K562 (cell line): ENCODE measurements at regions not wholly inside any gene's neighbourhood (a gene's known extent, or its start where the extent isn't known, plus 50 kb on each side); places are given as distances from the start of the nearest gene placed in this dataset.

ENCODE experiments used
- ATAC-seq: fragments of 200-7000 bp; cut with Tn5 transposase; 3 replicates; pipeline ENCODE4 v1.9.1; 2020; ENCODE audit warnings: moderate library complexity
- BruUV-seq: library from RNA; stranded (reverse); fragments of 400-500 nt; replicated peaks from 2 replicates; lab custom pipeline; 2021; lab: Mats Ljungman, UMichigan
- CTCF ChIA-PET: fragments of 300-600 bp; formaldehyde crosslinking; extraction: SDS; loops from one replicate; lab custom pipeline; 2021; ENCODE audit warnings: low intra/inter-chr PET ratio; lab: Yijun Ruan, JAX
- POLR2A ChIA-PET: fragments of 300-600, 350-650 bp; sonication (Branson Sonifier 250); formaldehyde crosslinking; extraction: SDS; loops from one replicate; lab custom pipeline; 2021; ENCODE audit warnings: antibody characterized with exemption, inconsistent platforms; lab: Yijun Ruan, JAX
- DNase-seq, 4 experiments: peaks; one replicate each; pipeline versions ENCODE4 v3.0.0 to v3.0.0-alpha.2; 2011 to 2018; ENCODE audit warnings: low spot score in 3 of 4, mixed read lengths in 3 of 4; ENCODE audit errors: extremely low read depth in 1 of 4
- FAIRE-seq: peaks from 2 replicates; lab custom pipeline; 2011; peaks lifted over from hg19 to GRCh38; lab: Jason Lieb, UNC
- H2AFZ ChIP-seq: 2 replicates; pipeline ENCODE4 v1.6.0; 2011; ENCODE audit warnings: low read depth, low read length, control low read depth, inconsistent platforms
- H3K27ac ChIP-seq: fragments of 200-600 bp; 3 replicates; pipeline ENCODE4 v1.8.0; 2011; ENCODE audit warnings: low read depth, mild to moderate bottlenecking, control low read depth, inconsistent platforms, low read length, moderate library complexity, mixed read lengths; ENCODE audit errors: extremely low read depth
- H3K27me3 ChIP-seq, 2 experiments: fragments of 300-600 bp in 1 of 2; 2 replicates in 1 of 2; 3 replicates in 1 of 2; pipeline versions ENCODE4 v1.6.0 to v1.8.0; 2011; ENCODE audit warnings: inconsistent platforms in 2 of 2, low read length in 2 of 2, mild to moderate bottlenecking in 1 of 2, mixed read lengths in 1 of 2, moderate library complexity in 1 of 2; ENCODE audit not compliant: control insufficient read depth in 2 of 2, insufficient read depth in 2 of 2
- H3K36me3 ChIP-seq: fragments of 300-600 bp; 3 replicates; pipeline ENCODE4 v1.8.0; 2011; ENCODE audit warnings: mild to moderate bottlenecking, low read length, inconsistent platforms; ENCODE audit not compliant: control insufficient read depth, insufficient read depth
- H3K4me1 ChIP-seq, 2 experiments: fragments of 200-600 bp in 1 of 2; replicated peaks in 1 of 2; 2 replicates in 1 of 2; 3 replicates in 1 of 2; pipeline versions ENCODE4 v1.5.1 to v1.8.0; 2011; ENCODE audit warnings: inconsistent platforms in 2 of 2, low read length in 2 of 2, mild to moderate bottlenecking in 1 of 2, mixed read lengths in 1 of 2, moderate library complexity in 1 of 2; ENCODE audit not compliant: control insufficient read depth in 2 of 2, insufficient read depth in 2 of 2
- H3K4me2 ChIP-seq: 2 replicates; pipeline ENCODE4 v1.6.1; 2011; ENCODE audit warnings: low read length, control low read depth, inconsistent platforms, mixed read lengths; ENCODE audit not compliant: insufficient read depth
- H3K4me3 ChIP-seq: fragments of 200-600 bp; sonication (generic), shearing (Covaris generic); 2 replicates; pipeline ENCODE4 v1.5.1; 2016; ENCODE audit warnings: control low read depth, inconsistent platforms
- H3K79me2 ChIP-seq: fragments of 200-600 bp; 3 replicates; pipeline ENCODE4 v1.8.0; 2011; ENCODE audit warnings: low read length, inconsistent platforms; ENCODE audit not compliant: control insufficient read depth, insufficient read depth
- H3K9ac ChIP-seq, 2 experiments: 2 replicates each; pipeline versions ENCODE4 v1.6.0 to v1.6.1; 2011; ENCODE audit warnings: low read depth in 2 of 2, low read length in 2 of 2, control low read depth in 1 of 2, inconsistent platforms in 1 of 2, mild to moderate bottlenecking in 1 of 2, mixed read lengths in 1 of 2; ENCODE audit not compliant: insufficient read depth in 1 of 2
- H3K9me1 ChIP-seq: one replicate; pipeline ENCODE4 v1.6.0; 2011; ENCODE audit warnings: inconsistent platforms, mild to moderate bottlenecking, low read length, moderate library complexity; ENCODE audit not compliant: control insufficient read depth, insufficient read depth
- H3K9me3 ChIP-seq: replicated peaks from 2 replicates; pipeline ENCODE4 v1.5.1; 2011; ENCODE audit warnings: low read depth, low read length, inconsistent platforms; ENCODE audit not compliant: control insufficient read depth, insufficient read depth
- H4K20me1 ChIP-seq: replicated peaks from 2 replicates; pipeline ENCODE4 v1.6.1; 2011; ENCODE audit warnings: low read length, inconsistent platforms, mixed read lengths; ENCODE audit not compliant: control insufficient read depth, insufficient read depth
- CEBPG ChIP-seq, 3 experiments: fragments of 200-800 bp in 1 of 3; sonication (Bioruptor generic) in 1 of 3; sonication (generic) in 1 of 3; formaldehyde crosslinking in 1 of 3; IDR thresholded peaks in 2 of 3; conservative IDR thresholded peaks in 1 of 3; 2 replicates each; pipeline versions ENCODE4 v1.6.1 to v1.8.0; 2016 to 2022; ENCODE audit warnings: missing compliant biosample characterization in 2 of 3, missing genetic modification characterization in 2 of 3, mild to moderate bottlenecking in 1 of 3, missing genetic modification reagents in 1 of 3
- E2F1 ChIP-seq: sonication (generic); formaldehyde crosslinking; IDR thresholded peaks from 2 replicates; pipeline ENCODE4 v1.8.1; 2023; ENCODE audit warnings: mild to moderate bottlenecking, missing genetic modification reagents, moderate library complexity
- FOXA1 ChIP-seq: fragments of 450-650 bp; IDR thresholded peaks from 2 replicates; pipeline ENCODE4 v1.6.1; 2016; ENCODE audit warnings: mild to moderate bottlenecking, borderline replicate concordance
- LEF1 ChIP-seq: fragments of 450-650 bp; IDR thresholded peaks from 2 replicates; pipeline ENCODE4 v1.6.1; 2016; ENCODE audit warnings: mild to moderate bottlenecking
- TCF7 ChIP-seq: sonication (generic); IDR thresholded peaks from 2 replicates; pipeline ENCODE4 v1.6.1; 2016; ENCODE audit warnings: antibody characterized with exemption, borderline replicate concordance
- ZNF12 ChIP-seq: sonication (generic); formaldehyde crosslinking; IDR thresholded peaks from 2 replicates; pipeline ENCODE4 v1.4.0; 2020; ENCODE audit warnings: mild to moderate bottlenecking, missing genetic modification reagents
- ZNF77 ChIP-seq: fragments of 250-450 bp; sonication (Bioruptor Pico); IDR thresholded peaks from 2 replicates; pipeline ENCODE4 v1.5.0; 2020
- WGBS: fragments of 100-300 bp; shearing (Covaris generic); methylation state at CpG from one replicate; pipeline ENCODE4 v1.1.6; 2016; ENCODE audit warnings: low coverage, mixed read lengths; ENCODE audit not compliant: insufficient coverage; ENCODE audit errors: missing lambda C conversion rate; 5-methylcytosine and 5-hydroxymethylcytosine counted together
- in situ Hi-C: fragments of 300-500 bp; cut with MboI; formaldehyde crosslinking; loops from 4 replicates; pipeline ENCODE4 v1.15.0; 2018; ENCODE audit warnings: inconsistent platforms, mixed read lengths
- intact Hi-C: fragments of 100-400 bp; cut with micrococcal nuclease; formaldehyde crosslinking; loops from 2 replicates; pipeline ENCODE4 v1.14.2; 2022

GRCh38 chr12:90888316-90888715 lies 66.7 kb downstream of the CCER1 start:
- Histone ChIP-seq H3K79me2 (no peaks in the 10 kb centered on the region), H3K4me1 (no peaks in the 10 kb centered on the region), H3K9me3 (no peaks in the 10 kb centered on the region), H3K4me2 (no peak overlapping the region), H3K36me3 (no peaks in the 10 kb centered on the region), H3K27me3 (no peaks in the 10 kb centered on the region), H3K9ac (no peak overlapping the region), H2AFZ (no peak overlapping the region), H4K20me1 (no peaks in the 10 kb centered on the region), H3K27ac (no peak overlapping the region), H3K9me1 (no peaks in the 10 kb centered on the region), H3K4me3 (no peak overlapping the region)
- no peak for TF ChIP-seq ZNF77 (CRISPR knock-in tag)
- TF ChIP-seq ZNF12 (CRISPR knock-in tag), result no peak
- no peak for TF ChIP-seq TCF7
- no peak for TF ChIP-seq LEF1
- no peak for TF ChIP-seq CEBPG (CRISPR knock-in tag; IDR thresholded peaks at IDR 0.05)
- 0 out of 4 replicates have a peak, but pooled peaks of 1 of the 2 experiments have one; percentile 15 for TF ChIP-seq CEBPG (tag; conservative IDR thresholded peaks at IDR 0.05 in 1 of 2, IDR thresholded peaks at IDR 0.05 in 1 of 2)
- no peak for TF ChIP-seq E2F1 (CRISPR knock-in tag)
- no peak for TF ChIP-seq FOXA1
- in situ Hi-C loops, result no loop called here
- intact Hi-C loops, result no loop called here
- ATAC-seq (no peak), FAIRE-seq (no peak), DNase-seq (no peak)
- BruUV-seq, result no TSS peak
- WGBS, result 0% methylated on average over 1 of the region's 1 CpG
- CTCF ChIA-PET, result no interaction called here
- POLR2A ChIA-PET, result no interaction called here
